ENCODE measurements at regions not wholly inside any gene's neighbourhood (a gene's known extent, or its start where the extent isn't known, plus 50 kb on each side); places are given as distances from the start of the nearest gene placed in this dataset.

DNA sequence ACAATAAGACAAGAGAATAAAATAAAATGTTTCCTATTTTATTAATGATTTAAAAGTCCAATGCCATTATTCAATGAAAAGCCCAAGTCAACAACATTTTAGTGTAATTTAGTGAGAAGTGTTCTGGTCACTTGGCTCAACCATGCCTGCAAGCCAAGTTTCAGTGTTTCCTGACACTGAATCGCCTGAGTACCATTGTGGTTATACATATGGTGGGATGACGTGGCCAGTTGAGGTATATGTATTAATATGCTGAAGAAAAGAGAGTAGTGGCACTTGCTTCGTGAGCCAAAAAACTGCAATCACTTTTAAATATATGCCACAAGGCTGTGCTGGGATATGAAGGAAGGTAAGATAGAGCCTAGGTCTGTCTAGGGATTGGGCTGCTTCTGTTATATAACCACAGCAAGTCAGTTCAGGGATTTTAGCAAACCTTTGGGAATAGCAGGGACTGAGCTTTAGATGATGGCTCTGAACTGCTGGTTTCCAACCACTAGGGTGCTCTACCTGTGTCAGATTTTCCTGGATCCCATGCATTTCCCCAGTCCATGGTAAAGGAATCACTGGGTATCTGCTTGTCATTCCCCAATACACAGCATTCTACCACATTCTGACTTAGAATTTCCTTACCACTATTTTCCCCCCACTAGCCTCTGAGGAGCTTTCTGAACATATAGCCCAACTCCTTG is 214.0 kb upstream of the PRPS1L1 start:
- DNase-seq (ENCODE audit: low read depth, low spot score): no peak

DNA sequence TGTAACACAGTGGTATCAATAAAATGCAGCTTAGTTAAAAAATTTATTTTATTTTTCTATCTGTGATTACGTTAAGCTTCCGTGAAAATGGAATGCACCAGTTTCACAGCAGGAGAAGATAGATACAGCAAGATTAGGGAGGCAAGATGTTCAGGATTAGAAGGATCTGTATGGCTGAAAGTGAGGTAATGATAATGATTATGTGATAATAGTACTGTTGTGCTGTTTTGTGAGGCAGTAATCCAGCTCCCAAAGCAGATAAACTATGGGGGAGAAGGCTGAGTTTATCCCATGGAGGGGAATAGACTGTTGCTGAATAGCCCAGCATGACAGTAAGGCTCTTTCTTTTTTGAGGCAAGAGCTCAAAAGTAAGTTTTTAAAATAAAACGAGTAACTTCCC is 216.1 kb upstream of the PRPS1L1 start:
- DNase-seq (ENCODE audit: low read depth, low spot score): no peak

DNA sequence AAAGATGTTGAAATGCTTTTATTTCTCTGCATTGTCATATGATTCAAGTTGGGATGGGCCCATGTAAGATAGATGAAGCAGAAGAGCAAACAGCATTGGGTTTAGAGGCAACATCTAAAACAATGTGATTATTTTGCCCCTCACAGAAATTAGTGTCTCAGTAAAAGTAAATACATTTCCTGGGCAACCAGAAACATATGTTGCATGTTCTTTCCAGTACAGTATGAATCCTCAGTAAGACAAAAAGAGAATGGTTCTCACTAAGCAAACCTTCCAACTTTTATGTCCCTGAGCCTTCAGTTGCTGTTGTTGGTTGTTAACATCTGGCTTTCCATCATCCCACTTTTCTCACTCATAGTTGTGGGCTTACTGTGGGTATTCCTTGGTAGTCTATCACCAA is 222.5 kb upstream of the PRPS1L1 start:
- DNase-seq (ENCODE audit: low read depth, low spot score): no peak

DNA sequence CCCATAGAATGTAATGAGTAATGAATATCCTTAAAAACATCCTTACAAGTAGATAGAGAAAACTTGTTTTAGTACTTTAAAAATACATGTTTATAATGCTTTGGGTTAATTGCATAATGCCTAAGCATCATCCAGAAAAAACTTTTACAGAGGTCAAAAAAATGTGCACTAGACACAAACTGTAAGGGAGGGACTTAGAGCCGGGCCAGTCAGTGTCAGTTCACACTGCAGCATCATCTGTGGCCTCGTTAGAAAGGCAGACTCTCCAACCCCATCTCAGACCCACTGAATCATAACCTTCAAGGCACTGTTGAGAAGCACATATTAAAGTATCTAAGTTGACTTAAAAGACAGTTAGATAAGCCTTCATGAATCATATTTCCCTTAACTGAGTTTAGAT is 230.1 kb upstream of the PRPS1L1 start:
- no peak for DNase-seq (ENCODE audit: low read depth, low spot score)

DNA sequence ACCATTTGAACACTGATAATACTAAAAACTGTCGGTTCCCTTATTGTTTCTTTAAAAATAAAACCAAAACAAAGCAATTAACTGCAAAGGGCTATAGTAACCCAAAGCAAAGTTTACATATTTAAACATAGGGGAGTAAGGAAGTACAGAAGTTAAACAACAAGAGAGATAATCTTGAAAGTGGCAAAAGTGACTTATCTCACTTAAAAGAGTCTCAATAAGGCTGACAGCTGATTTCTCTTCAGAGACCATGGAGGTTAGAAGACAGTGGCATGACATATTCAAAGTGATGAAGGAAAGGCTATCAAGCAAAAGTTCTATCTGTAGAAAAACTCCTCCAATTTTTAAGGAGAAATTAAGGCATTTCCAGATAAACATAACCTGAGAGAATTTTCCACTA is 233.5 kb upstream of the HDAC9 start:
- DNase-seq (ENCODE audit: low read depth, low spot score): no peak

DNA sequence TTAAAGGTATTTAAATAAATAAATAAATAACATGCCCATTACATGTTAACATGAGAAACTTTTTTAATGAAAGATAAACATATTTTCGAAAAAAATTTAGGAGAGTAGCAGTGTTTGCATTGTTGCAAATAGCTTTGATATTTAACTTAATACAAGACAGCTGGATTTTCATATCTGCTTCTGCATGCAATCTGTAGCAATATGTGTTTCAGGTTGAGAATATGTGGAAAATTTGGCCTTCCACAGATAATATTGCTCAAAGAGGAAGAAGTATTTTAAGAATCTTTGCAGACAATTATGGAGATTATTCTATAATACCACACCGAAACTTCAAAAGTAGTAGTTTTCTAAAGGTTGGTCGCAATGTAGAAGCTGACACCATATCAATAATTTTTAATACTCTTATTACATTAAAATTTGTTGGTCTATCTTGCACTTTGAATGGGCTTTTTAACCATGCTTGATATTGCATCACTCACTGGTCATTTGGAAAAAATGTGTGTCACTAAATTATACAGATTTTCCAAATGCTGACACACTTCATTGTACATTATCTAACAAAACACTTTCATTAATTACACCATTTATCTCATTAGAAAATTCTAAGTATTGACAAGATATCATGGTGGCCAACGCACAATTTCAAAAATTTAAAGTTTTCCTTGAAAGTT is 229.8 kb upstream of the HDAC9 start:
- DNase-seq (ENCODE audit: low read depth, low spot score): no peak

DNA sequence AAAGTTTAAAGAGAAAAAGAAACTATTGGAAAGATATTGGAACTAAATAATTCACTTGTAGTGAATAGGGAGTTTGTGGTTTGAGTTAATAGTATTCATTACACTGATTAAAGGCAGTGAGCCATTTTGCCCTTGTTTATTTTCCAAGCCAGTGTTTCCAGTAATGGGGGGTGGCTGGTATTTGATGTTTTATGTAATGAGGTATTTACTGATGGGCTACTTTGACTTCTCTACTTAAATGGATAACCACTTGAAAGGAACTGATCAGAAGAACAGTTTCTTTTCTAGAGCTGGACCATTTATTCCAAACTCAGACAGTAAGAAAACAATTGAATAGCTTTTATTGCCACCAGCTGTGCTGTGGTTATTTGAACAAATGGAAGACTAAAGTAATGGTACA is 227.0 kb upstream of the HDAC9 start:
- no peak for DNase-seq (ENCODE audit: low read depth, low spot score)

DNA sequence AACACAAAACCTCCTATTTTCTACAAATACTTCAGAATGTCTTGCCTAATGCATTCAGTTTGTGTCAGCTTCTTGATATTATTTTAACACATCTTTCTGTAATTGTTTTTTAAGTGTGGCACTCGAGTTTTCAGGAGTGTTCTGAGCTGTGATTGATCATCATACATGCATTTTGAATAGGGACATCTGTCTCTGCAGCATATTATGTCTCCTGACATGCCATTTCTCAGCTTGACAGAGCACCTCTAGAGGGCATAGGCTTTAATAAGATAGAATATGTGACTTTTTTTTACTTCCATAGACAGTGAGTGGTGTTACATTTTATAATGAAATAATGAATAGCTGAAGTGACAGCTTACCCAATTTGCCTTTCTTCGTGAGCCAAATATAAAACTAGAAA is 219.2 kb upstream of the HDAC9 start:
- DNase-seq (ENCODE audit: low read depth, low spot score): no peak

DNA sequence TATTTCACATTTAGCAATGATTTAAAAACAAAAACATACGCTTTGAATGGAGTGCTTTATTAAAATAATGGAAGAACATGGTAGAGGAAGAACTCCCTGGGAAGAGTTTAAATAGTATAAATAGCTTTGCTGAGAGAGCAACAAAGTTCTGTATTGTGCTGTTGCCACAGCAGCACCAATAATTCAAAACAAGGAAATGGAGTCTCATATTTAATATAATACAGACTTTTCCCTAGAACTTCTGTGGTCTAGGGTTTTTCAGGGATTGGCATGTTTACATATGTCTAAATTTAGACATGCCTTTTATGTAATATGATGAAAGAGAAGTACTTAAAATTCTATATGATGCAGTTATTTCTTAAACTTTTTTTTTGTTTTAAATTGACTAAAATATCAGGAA is 217.2 kb upstream of the HDAC9 start:
- no peak for DNase-seq (ENCODE audit: low read depth, low spot score)

DNA sequence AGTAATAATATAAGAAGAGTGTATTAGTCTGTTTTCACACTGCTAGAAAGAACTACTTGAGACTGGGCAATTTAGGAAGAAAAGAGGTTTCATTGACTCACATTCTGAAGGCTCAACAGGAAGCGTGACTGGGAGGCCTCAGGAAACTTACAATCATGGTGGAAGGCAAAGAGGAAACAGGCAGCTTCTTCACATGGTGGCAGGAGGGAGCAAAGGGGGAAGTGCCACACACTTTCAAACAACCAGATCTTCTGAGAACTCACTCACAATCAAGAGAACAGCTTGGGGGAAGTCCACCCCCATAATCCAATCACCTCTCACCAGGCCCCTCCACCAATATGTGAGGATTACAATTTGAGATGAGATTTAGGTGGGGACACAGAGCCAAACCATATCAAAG is 212.5 kb upstream of the HDAC9 start:
- no peak for DNase-seq (ENCODE audit: low read depth, low spot score)

DNA sequence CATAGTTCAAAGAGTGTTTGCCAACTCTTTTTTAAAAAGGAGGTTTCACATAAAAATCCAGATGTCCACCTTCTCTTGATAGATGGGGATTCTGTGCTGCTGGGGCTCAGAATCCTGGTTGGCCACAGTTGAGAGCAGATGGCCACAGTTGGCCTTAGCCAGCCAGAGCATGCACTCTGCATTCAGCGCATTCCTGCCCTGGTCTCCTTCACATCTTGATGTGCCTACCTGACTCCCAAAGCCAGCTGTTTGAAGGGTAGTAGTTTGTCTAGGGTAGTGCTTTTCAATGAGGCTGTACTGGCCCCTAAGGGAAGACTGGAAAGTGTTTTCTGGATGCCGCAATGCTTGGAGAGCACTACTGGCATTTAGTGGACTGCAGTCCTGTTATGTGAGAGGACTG is 208.1 kb upstream of the HDAC9 start:
- no peak for DNase-seq (ENCODE audit: low read depth, low spot score)

DNA sequence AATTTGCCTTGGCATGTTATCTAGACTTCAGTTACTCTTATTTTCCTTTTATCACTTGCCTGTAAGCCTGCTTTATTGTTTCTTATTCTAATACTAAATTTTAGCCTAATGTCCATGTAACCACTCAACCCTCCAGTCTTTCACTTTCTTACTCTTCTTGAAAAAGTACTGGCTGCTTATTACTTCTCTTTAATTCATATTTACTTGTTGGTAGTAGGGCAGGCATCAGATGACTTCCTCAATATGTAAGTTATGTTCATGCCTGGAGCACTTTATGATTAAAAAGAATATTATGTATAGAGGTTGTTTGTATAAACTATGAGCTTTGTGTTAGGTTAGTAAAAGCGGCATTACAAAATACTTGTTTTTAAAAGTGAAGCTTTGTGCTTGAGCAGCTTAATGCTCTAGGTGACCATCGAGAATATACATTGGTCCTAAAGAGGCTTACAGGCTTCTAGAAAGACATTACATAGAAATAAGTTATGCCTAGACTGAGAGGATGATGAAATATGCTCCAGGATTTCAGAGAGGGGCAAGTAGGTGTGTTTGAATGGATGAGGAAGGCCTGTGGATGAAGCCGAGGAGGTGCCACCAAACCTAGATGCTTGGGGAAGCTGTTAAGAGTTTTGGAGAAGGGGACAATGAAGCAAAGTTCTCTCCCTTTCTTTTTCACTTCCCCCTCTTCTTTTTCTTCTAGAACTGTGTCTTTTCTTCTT is 207.1 kb upstream of the HDAC9 start:
- DNase-seq (ENCODE audit: low read depth, low spot score): no peak

DNA sequence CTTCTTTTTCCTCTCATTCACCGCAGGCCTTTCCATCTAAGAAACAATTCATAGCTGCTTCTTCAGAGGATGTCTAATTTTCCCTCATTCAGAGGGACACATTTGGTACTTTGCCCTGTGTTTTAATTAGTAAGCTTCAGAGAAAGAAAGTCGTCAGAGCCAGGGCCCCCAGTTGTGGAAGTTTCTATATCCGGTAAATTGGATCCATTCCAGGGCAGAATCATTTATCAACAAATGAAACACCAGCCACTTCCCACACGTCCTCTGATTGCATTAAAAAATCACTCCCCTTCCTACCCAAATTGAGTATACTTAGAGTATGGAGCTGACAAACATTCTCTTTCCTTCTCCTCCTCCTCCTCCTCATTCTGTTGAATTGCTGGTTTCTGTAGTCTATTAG is 205.8 kb upstream of the HDAC9 start:
- DNase-seq (ENCODE audit: low read depth, low spot score): no peak

DNA sequence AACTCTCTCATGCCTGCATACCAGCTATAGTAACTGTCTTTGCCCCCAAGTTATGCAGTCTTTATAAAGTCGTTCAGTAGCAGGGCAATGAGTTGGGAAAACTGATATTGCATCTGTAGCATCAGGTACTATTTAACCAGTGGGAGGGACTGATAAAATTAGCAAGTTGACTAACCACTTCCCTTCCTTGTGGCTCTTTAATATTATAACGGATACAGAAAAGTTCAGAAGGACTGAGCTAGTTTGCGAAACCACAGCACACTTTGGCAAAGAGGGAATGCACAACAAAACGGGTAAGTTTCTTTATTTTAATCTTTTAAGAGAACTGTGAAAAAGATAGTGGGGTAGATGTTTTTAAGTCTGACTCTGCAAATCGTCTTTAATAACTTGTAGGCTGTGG is 205.3 kb upstream of the HDAC9 start:
- no peak for DNase-seq (ENCODE audit: low read depth, low spot score)

DNA sequence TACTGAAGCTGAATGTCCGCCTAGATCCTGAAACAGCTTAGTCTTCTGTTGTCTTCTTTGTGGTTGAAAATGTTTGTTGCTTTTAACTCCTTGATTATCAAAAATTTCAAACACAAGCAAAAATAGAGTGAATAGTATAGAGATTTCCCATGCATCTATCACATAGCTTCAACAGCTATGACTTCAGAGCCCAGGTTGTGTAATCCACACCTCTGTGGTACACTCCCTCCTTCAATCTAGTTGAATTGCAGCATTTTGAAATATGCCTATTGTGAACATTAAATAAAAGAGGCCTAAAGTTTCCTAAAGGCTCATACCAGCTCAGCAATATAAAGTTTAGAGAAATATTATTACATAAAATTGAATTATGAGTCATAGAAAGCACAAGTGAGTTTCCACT is 204.7 kb upstream of the HDAC9 start:
- DNase-seq (ENCODE audit: low read depth, low spot score): no peak

DNA sequence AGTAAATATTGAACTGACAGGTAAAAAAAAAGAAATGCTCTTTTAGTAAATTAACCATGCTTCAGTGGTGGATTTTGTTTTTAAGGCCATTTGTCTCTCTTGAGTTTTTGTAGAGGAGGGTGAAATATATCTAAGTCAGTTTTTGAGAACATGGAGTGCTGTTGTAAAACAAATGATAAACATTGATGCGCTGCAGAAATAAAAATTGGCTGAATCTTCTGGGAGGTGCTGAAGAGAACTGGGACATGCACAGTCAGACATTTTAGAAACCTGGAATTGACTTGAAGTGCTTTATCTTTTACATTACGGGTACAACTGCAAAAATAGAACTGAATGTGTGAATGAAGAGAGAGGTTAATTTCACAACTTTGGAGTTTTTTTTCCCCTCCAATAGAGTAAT is 203.0 kb upstream of the HDAC9 start:
- DNase-seq (ENCODE audit: low read depth, low spot score): no peak

DNA sequence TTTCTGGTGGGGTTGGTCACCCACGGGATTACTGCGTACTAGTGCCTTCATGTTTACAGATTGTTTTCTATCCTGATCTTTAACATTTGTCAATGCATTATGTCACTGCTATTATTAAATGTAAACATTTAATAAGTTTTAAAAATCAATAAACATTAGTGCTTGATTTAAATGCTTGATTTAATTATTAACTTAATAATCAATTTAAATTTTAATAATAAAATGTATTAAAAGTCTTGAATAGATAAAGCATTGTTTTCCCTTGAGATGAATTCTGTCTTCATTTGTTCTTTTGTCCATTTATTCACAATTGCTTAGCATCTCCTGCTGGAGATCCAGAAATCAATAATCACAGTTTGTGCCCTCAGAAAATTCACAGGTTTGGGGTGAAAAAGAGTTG is 201.8 kb upstream of the HDAC9 start:
- no peak for DNase-seq (ENCODE audit: low read depth, low spot score)

DNA sequence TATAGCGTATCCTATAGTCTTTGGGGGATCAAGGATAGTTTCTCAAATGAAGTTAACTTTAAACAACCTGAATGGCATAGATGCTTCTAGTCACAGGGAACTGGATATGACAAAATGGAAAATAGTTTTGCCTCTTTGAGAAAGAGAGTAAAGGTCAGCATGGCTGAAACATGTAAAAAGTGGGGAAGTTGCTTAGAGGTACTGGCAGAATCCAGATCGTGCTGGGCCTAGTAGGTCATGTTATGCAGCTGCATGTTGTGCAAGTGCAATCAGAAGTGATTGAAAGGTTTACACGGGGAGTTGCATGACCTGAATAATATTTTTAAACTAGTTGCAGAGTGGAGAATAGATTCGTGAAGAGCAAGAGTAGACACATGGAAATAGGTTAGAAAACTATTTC is 201.1 kb upstream of the HDAC9 start:
- no peak for DNase-seq (ENCODE audit: low read depth, low spot score)

DNA sequence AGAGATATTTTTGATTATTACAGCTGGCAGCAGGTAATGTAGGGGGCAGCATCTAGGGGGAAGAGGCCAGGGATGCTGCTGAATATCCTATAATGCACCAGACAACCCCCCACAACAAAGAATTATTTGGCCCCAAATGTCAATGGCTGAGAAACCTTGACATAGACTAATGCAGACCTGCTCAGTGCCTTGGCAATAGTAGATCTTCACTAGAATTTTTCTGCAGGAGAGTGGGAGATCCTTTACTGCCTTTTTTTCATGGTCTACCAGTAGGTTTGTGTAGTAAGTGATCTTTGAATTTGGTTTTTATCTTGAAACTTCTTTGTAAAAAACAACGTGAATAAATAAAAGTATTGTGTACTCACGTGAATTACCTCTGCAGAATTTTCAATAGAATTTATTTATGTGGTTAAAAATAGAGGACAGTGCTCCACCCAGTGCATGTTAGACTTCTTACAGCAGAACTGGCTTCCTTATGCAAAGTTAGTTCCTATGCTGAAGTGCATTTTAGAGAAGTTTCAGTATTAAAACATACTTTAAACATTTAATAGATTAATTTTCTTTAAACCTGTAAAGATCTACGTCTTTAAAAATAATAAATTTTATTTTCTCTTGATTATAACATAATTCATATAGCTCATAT is 199.6 kb upstream of the HDAC9 start:
- no peak for DNase-seq (ENCODE audit: low read depth, low spot score)

DNA sequence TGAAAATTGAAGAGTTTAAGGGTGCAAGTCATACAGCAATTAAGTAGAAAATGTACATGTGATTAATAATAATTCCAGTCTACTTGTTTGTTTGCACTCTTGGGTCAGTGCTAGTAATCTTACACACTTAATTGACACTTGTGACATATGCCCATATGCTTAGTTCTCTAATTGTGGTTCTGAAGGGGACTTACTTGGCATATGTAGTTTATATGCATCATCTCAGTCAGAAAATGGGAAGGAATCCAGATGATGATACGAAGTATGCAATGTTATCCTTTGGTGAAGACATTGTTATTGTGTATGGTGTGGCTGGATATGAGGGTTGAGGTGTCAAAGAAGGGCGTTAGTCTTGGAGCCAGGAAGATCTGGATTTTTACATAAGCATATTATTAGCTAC is 193.5 kb upstream of the HDAC9 start:
- no peak for DNase-seq (ENCODE audit: low read depth, low spot score)

DNA sequence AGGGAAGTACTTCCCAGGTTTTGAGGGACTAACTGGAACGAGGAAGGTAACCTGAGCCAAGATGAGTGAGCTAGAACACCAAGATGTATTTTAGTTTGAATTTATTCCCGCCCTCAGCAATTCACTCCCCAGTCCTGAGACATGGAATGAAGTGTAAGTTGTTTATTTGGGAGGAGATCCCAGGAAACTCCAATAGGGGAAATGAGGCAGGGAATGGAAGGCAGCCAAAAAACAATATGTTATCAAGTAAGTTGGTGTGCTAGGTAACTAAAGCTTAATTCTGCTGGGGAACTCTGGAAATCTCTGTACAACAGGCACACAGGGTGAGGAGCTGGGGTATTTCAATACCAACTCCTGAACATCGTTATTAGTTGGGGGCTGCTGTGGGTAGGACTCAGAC is 189.7 kb upstream of the HDAC9 start:
- no peak for DNase-seq (ENCODE audit: low read depth, low spot score)

DNA sequence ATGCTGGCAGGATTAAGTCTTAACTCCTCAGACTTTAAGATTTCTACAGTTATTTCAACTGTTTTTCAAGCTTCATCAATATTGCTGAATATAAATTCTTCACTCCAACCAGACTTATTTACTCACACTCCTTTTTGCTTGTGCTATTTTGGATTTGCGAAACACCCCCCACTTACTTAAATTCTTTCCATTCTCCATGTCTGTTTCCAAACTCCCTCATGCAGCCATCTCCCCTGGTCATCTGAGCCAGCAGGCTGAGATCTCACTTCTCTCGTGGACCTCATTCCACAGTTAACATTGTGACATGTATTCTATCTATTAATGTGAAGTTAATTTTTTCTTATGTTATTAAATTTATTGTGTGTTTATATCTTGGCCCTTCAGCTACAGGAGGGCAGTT is 188.9 kb upstream of the HDAC9 start:
- no peak for DNase-seq (ENCODE audit: low read depth, low spot score)

DNA sequence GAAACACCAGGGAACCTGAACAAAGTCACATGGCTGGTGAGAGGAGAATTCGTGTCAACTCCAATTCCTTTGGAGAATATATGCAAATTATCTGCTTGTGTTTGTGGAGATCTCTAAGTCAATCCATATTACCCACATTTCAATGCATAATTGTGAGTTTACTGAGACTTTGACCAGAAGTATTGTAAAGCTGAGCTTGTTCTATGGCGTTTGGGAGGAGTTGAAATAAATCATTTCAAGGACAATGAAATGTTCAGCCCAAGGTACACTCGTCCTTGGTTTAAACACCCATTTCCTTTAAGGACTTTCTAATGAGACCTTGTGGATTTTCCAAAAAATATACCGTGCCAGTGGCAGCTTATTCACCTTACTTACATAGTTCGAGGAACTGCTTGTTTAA is 186.6 kb upstream of the HDAC9 start:
- no peak for DNase-seq (ENCODE audit: low read depth, low spot score)

Measured in brain pericyte (primary cell).